ENCODE measurements at regions not wholly inside any gene's neighbourhood (a gene's known extent, or its start where the extent isn't known, plus 50 kb on each side); places are given as distances from the start of the nearest gene placed in this dataset.
"Not testable (repeated sequence)": the region's sequence is repeated elsewhere in the genome, so short reads cannot be mapped to it uniquely, and the experiment has no call there.

- H3K4me1 ChIP-seq (ENCODE audit: control insufficient read depth, insufficient read depth, low read length) = no peaks in the 10 kb centered on the region
- H3K36me3 ChIP-seq (ENCODE audit: control insufficient read depth, insufficient read depth, low read length) = no peaks in the 10 kb centered on the region
- no peaks in the 10 kb centered on the region for H3K9me3 ChIP-seq (ENCODE audit: control insufficient read depth, insufficient read depth, low read depth, low read length)
- no peak overlapping the region for H3K9ac ChIP-seq (ENCODE audit: low read length)
- H3K4me3 ChIP-seq (ENCODE audit: low read depth, low read length) = no peak overlapping the region
- H3K27me3 ChIP-seq (ENCODE audit: control insufficient read depth, insufficient read depth, low read length) = no peaks in the 10 kb centered on the region
- H3K27ac ChIP-seq (ENCODE audit: low read depth, low read length) = no peak overlapping the region
Measured at GRCh38 chr4:24190761-24191695, 301.2 kb upstream of the PPARGC1A start.

- Histone ChIP-seq H3K4me3 (ENCODE audit: low read depth, low read length) (no peak overlapping the region), H3K27ac (ENCODE audit: low read depth, low read length) (no peak overlapping the region), H3K9ac (ENCODE audit: low read length) (no peak overlapping the region), H3K36me3 (ENCODE audit: control insufficient read depth, insufficient read depth, low read length) (no peaks in the 10 kb centered on the region), H3K4me1 (ENCODE audit: control insufficient read depth, insufficient read depth, low read length) (no peaks in the 10 kb centered on the region), H3K9me3 (ENCODE audit: control insufficient read depth, insufficient read depth, low read depth, low read length) (no peaks in the 10 kb centered on the region), H3K27me3 (ENCODE audit: control insufficient read depth, insufficient read depth, low read length) (no peaks in the 10 kb centered on the region)
Measured at GRCh38 chr4:24188459-24188858, 298.6 kb upstream of the PPARGC1A start.

GRCh38 chr4:24186466-24186865, 296.6 kb upstream of the PPARGC1A start:
- Histone ChIP-seq H3K4me1 (ENCODE audit: control insufficient read depth, insufficient read depth, low read length) (no peaks in the 10 kb centered on the region), H3K9ac (ENCODE audit: low read length) (no peak overlapping the region), H3K9me3 (ENCODE audit: control insufficient read depth, insufficient read depth, low read depth, low read length) (no peaks in the 10 kb centered on the region), H3K27ac (ENCODE audit: low read depth, low read length) (no peak overlapping the region), H3K4me3 (ENCODE audit: low read depth, low read length) (no peak overlapping the region), H3K27me3 (ENCODE audit: control insufficient read depth, insufficient read depth, low read length) (no peaks in the 10 kb centered on the region), H3K36me3 (ENCODE audit: control insufficient read depth, insufficient read depth, low read length) (no peaks in the 10 kb centered on the region)

GRCh38 chr4:24181005-24181404, 291.2 kb upstream of the PPARGC1A start:
- Histone ChIP-seq H3K9me3 (ENCODE audit: control insufficient read depth, insufficient read depth, low read depth, low read length) (no peaks in the 10 kb centered on the region), H3K9ac (ENCODE audit: low read length) (no peak overlapping the region), H3K4me3 (ENCODE audit: low read depth, low read length) (no peak overlapping the region), H3K36me3 (ENCODE audit: control insufficient read depth, insufficient read depth, low read length) (no peaks in the 10 kb centered on the region), H3K27me3 (ENCODE audit: control insufficient read depth, insufficient read depth, low read length) (no peaks in the 10 kb centered on the region), H3K27ac (ENCODE audit: low read depth, low read length) (no peak overlapping the region), H3K4me1 (ENCODE audit: control insufficient read depth, insufficient read depth, low read length) (no peaks in the 10 kb centered on the region)

GRCh38 chr4:24180586-24180985, 290.7 kb upstream of the PPARGC1A start:
- Histone ChIP-seq H3K27me3 (ENCODE audit: control insufficient read depth, insufficient read depth, low read length) (no peaks in the 10 kb centered on the region), H3K9me3 (ENCODE audit: control insufficient read depth, insufficient read depth, low read depth, low read length) (no peaks in the 10 kb centered on the region), H3K9ac (ENCODE audit: low read length) (no peak overlapping the region), H3K36me3 (ENCODE audit: control insufficient read depth, insufficient read depth, low read length) (no peaks in the 10 kb centered on the region), H3K4me3 (ENCODE audit: low read depth, low read length) (no peak overlapping the region), H3K4me1 (ENCODE audit: control insufficient read depth, insufficient read depth, low read length) (no peaks in the 10 kb centered on the region), H3K27ac (ENCODE audit: low read depth, low read length) (no peak overlapping the region)

GRCh38 chr4:24179201-24179840, 289.5 kb upstream of the PPARGC1A start:
- H3K27me3 ChIP-seq (ENCODE audit: control insufficient read depth, insufficient read depth, low read length) = no peaks in the 10 kb centered on the region
- H3K9me3 ChIP-seq (ENCODE audit: control insufficient read depth, insufficient read depth, low read depth, low read length) = no peaks in the 10 kb centered on the region
- H3K36me3 ChIP-seq (ENCODE audit: control insufficient read depth, insufficient read depth, low read length) = no peaks in the 10 kb centered on the region
- H3K4me1 ChIP-seq (ENCODE audit: control insufficient read depth, insufficient read depth, low read length) = no peaks in the 10 kb centered on the region
- H3K27ac ChIP-seq (ENCODE audit: low read depth, low read length) = no peak overlapping the region
- H3K9ac ChIP-seq (ENCODE audit: low read length) = no peak overlapping the region
- H3K4me3 ChIP-seq (ENCODE audit: low read depth, low read length) = no peak overlapping the region

- H3K36me3 ChIP-seq (ENCODE audit: control insufficient read depth, insufficient read depth, low read length) = not testable (repeated sequence)
Measured at GRCh38 chr4:24177443-24177842, 287.6 kb upstream of the PPARGC1A start.

GRCh38 chr4:24175707-24176106, 285.9 kb upstream of the PPARGC1A start:
- Histone ChIP-seq H3K27ac (ENCODE audit: low read depth, low read length) (no peak overlapping the region), H3K36me3 (ENCODE audit: control insufficient read depth, insufficient read depth, low read length) (no peaks in the 10 kb centered on the region), H3K9ac (ENCODE audit: low read length) (no peak overlapping the region), H3K27me3 (ENCODE audit: control insufficient read depth, insufficient read depth, low read length) (no peaks in the 10 kb centered on the region), H3K4me1 (ENCODE audit: control insufficient read depth, insufficient read depth, low read length) (no peaks in the 10 kb centered on the region), H3K9me3 (ENCODE audit: control insufficient read depth, insufficient read depth, low read depth, low read length) (no peaks in the 10 kb centered on the region), H3K4me3 (ENCODE audit: low read depth, low read length) (no peak overlapping the region)

More at GRCh38 chr4:24177443-24177842, 287.6 kb upstream of the PPARGC1A start:
- not testable (repeated sequence) for H3K4me3 ChIP-seq (ENCODE audit: low read depth, low read length); H3K9ac ChIP-seq (ENCODE audit: low read length); H3K27ac ChIP-seq (ENCODE audit: low read depth, low read length); H3K4me1 ChIP-seq (ENCODE audit: control insufficient read depth, insufficient read depth, low read length); H3K9me3 ChIP-seq (ENCODE audit: control insufficient read depth, insufficient read depth, low read depth, low read length); H3K27me3 ChIP-seq (ENCODE audit: control insufficient read depth, insufficient read depth, low read length)

- Histone ChIP-seq H3K4me3 (ENCODE audit: low read depth, low read length) (no peak overlapping the region), H3K9me3 (ENCODE audit: control insufficient read depth, insufficient read depth, low read depth, low read length) (no peaks in the 10 kb centered on the region), H3K27ac (ENCODE audit: low read depth, low read length) (no peak overlapping the region), H3K9ac (ENCODE audit: low read length) (no peak overlapping the region), H3K36me3 (ENCODE audit: control insufficient read depth, insufficient read depth, low read length) (no peaks in the 10 kb centered on the region), H3K4me1 (ENCODE audit: control insufficient read depth, insufficient read depth, low read length) (no peaks in the 10 kb centered on the region), H3K27me3 (ENCODE audit: control insufficient read depth, insufficient read depth, low read length) (no peaks in the 10 kb centered on the region)
Measured at GRCh38 chr4:24174602-24175001, 284.8 kb upstream of the PPARGC1A start.

- no peaks in the 10 kb centered on the region for H3K27me3 ChIP-seq (ENCODE audit: control insufficient read depth, insufficient read depth, low read length)
- H3K4me3 ChIP-seq (ENCODE audit: low read depth, low read length) = no peak overlapping the region
- no peak overlapping the region for H3K27ac ChIP-seq (ENCODE audit: low read depth, low read length)
- no peaks in the 10 kb centered on the region for H3K9me3 ChIP-seq (ENCODE audit: control insufficient read depth, insufficient read depth, low read depth, low read length)
- no peaks in the 10 kb centered on the region for H3K36me3 ChIP-seq (ENCODE audit: control insufficient read depth, insufficient read depth, low read length)
- H3K9ac ChIP-seq (ENCODE audit: low read length) = no peak overlapping the region
- no peaks in the 10 kb centered on the region for H3K4me1 ChIP-seq (ENCODE audit: control insufficient read depth, insufficient read depth, low read length)
Measured at GRCh38 chr4:24172406-24172805, 282.6 kb upstream of the PPARGC1A start.

GRCh38 chr4:24169956-24170355, 280.1 kb upstream of the PPARGC1A start:
- H3K4me3 ChIP-seq (ENCODE audit: low read depth, low read length) = no peak overlapping the region

More at GRCh38 chr4:24169956-24170355, 280.1 kb upstream of the PPARGC1A start:
- no peaks in the 10 kb centered on the region for H3K27me3 ChIP-seq (ENCODE audit: control insufficient read depth, insufficient read depth, low read length)
- no peak overlapping the region for H3K27ac ChIP-seq (ENCODE audit: low read depth, low read length)
- no peaks in the 10 kb centered on the region for H3K36me3 ChIP-seq (ENCODE audit: control insufficient read depth, insufficient read depth, low read length)
- no peaks in the 10 kb centered on the region for H3K4me1 ChIP-seq (ENCODE audit: control insufficient read depth, insufficient read depth, low read length)
- no peak overlapping the region for H3K9ac ChIP-seq (ENCODE audit: low read length)
- no peaks in the 10 kb centered on the region for H3K9me3 ChIP-seq (ENCODE audit: control insufficient read depth, insufficient read depth, low read depth, low read length)

Data from HUES6 (cell line).